Fibroblast of the conjunctiva (primary cell): ENCODE measurements at regions not wholly inside any gene's neighbourhood (a gene's known extent, or its start where the extent isn't known, plus 50 kb on each side); places are given as distances from the start of the nearest gene placed in this dataset.
"Not testable (repeated sequence)": the region's sequence is repeated elsewhere in the genome, so short reads cannot be mapped to it uniquely, and the experiment has no call there.

Experiments
- DNase-seq: peaks from one replicate; pipeline ENCODE4 v3.0.0-alpha.2; 2010; ENCODE audit warnings: low read depth

DNA sequence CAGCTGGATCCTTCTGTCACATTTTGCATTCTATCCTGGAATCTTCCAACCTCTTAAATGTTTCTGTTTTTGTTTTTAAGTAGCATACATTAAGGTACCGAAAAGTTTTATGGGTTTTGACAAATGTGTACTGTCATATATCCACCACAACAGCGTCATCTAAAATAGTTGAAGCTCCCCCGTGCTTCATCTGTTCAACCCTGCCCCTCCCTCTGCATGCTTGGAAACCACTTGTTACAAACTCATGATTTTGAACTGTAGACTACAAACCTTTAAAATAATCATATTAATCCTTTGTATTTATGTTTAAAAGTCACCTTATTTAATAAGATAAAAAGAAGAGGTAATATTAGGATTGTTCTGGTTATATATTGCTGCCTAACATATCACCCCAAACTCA is 182.8 kb upstream of the SMIM30 start:
- no peak for DNase-seq

DNA sequence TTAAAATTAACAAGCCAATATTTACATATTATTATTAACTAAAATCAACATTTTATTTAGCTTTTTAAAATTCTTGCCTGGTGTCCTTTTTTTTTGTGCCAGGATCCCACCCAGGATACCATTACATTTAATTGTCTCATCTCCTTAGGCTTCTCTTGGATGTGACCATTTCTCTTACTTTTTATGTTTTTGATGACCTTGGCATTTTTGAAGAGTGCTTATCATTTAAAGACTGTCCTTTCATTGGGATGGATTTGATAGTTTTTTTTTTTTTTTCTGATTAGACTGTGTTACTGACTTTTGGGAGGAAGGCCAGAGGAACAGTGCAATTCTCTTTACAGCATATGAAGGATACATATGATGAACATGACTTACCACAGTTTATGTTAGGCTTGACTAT is 181.4 kb upstream of the SMIM30 start:
- DNase-seq = no peak

DNA sequence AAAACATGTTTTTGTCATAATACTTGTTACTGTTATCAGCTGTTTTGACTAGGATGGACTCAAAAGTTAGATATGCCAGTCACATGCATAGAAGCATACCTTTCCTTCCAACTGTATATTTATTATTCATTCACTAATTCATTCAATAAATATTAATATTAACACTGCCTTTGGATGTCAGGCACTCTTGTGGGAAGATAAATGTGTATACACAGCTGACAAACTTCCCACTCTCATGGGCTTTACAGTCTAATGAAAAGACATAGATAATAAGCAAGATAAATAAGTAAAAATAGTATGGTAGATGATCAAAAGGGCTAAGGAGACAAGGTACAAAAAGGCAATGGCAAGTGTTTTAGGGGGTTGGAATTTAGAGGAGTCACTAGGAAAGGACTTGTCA is 180.1 kb upstream of the SMIM30 start:
- no peak for DNase-seq

DNA sequence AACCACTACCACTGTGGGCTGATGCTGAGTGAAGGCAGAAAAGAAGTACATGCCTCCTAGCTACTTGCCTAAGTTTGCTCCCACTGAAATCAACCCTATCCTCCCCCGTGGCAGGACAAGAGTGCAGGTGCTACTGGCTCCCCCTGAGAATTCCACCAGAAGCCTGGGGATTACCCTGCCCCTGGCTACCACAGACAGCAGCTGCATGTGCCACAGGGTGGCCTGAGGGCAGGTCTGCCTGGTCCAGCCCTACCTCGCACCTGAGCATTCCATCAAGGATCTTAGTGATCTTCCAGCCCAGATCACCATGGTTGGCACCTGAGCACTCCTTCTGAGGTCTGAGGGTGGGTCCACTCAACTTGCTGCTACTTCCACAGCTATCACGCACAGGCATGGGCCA is 176.4 kb upstream of the SMIM30 start:
- no peak for DNase-seq

DNA sequence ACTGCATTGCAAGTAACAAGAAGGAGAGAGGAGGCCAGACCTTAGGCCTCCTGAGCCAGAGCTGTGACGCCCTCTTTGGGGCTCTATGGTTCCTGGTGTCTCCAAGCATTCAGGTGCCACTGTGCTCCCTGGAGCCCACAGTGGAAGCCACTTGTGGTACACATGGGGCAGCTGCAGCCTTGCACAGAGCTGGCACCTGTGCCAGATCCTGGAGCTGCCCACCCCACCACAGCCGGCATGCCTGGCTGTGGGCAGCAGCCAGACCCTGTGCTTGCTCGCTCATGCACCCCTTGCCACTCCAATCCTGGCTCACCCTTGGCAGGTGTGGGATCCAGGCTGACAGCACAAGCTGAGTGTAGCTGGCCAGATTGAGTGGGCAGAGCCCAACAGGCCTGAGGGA is 173.8 kb upstream of the SMIM30 start:
- DNase-seq = no peak

DNA sequence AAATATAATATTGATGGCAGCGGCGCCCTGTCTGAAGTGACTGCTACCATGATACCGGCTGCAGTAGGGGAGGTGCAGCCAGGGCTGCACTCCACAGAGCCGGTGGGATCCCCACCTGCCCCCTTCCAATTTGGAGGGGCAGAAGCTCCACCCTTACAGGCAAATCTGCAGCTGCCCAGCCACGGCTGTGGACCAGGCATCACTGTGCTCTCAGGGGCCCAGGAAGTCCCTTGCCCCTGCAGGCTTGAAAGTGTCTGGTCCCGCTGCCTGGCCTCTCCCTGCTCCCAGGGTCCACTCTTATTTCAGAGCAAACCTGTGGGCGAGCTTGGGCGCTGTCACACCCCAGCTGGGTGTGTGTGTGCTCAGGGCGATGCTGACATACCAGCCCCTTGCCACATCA is 172.7 kb upstream of the SMIM30 start:
- DNase-seq = no peak

DNA sequence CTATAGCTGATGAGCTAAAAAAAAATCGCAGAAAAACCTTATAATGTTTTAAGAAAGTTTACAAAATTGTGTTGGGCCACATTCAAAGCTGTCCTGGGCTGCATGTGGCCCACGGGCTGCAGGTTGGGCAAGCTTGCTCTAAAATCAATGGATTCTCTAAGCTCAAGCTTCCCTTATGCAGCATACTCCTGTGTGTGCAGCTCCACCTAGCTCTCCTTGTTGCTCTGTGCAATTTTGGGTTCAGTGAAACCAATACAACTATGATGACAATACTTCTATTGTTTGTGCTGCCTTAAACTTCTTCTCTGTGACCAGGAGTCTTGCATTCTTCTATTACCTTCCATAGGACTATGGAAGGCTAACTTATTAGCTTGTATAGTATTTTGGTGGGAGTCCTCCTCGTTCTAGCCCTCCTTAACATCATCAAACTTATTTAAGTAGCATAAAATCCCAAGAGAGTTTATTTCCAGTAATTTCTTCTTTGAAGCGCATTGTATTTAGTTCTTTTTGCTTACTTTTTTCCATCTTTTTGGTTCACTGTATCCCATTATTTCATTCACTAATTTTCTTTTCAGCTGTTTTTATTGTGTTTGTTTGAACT is 170.9 kb upstream of the SMIM30 start:
- DNase-seq = peak; percentile 22

DNA sequence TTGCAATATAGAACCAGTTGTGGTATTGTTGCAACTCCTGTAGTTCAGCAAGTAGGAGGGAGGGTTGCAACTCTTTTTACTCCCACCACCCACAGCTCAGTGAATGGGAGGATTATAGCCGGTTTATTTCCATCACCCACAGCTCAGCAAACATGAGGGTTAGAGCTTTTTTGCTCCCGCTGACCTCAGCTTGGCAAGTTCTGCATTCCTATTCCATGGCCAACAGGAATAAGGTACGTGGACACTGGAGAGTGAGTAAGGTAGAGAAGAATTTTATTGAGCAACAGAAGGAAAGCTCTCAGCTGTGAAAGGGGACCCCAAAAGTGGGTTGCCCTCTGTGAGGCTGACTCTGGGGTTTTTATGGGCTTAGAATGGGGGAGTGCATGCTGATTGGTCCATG is 167.1 kb upstream of the SMIM30 start:
- DNase-seq = no peak

DNA sequence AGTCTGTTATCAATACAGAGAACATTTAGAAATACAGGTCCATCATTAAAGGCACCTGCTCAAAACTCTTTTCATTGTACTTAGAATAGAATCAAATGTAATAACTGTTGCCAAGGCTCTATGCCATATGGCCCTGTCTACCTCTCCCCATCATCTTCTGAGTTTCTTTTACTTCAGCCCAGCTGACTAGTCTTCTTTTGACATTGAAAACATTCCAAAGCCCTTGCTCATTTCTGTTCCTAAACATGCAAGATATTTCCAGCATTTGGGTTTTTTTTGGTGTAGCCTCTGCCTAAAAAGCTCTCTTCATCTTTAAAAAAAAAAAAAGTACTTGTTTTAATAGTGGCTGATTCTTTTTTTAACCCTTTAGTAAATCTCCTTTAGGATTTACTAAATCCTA is 165.5 kb upstream of the SMIM30 start:
- DNase-seq = no peak

DNA sequence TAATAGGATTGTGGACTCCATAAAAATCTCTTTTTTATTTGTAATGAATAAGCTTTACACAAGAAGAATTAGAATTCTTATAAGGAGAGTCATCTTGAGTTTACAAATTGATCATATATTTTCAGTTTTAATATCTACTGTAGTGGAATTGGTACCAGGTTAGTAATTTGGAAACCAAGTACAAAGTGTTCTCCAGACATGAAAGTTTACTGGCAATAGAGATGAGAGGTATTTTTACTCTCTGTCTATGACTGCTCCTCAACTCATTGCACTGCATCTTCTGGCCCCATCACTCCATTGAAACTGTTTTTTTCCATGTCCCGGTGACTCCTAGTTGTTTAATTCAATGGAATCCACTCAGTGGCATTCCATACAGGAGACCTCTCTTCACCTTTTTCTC is 164.5 kb upstream of the SMIM30 start:
- DNase-seq = no peak

DNA sequence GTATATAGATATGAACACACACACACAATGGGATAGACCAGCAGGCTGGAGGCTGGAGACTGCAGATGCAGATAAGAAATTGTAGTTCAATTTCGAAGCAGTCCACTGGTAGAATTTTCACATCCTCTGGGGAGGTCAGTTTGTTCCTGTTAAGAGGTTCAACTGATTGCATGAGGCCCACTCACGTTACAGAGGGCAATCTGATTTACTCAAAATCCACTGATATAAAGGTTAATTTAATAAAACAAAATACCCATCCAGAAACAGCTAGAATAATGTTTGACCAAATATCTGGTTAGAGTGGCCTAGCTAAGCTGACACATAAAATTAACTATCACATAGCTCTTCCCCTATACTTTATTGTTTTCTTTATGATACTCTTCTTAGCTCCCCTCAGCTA is 162.9 kb upstream of the SMIM30 start:
- no peak for DNase-seq

DNA sequence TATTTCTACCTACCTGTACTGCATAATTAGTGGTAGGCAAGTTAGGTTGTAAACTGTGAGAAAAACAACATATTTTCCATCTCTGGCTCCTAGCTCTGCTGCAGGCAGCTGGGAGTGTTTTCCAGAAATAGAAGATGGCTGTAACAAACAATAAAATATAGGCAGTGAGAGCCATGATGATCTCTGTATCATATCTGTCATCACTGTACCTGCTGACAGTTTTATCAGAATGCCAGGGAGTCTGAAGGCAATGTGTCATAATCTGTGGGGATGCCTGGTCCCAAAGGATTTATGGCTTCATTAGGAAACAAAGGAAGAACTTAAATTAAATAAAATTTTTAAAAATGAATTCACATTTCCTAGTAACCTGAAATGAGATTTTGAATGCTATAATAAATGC is 160.9 kb upstream of the SMIM30 start:
- DNase-seq = no peak

DNA sequence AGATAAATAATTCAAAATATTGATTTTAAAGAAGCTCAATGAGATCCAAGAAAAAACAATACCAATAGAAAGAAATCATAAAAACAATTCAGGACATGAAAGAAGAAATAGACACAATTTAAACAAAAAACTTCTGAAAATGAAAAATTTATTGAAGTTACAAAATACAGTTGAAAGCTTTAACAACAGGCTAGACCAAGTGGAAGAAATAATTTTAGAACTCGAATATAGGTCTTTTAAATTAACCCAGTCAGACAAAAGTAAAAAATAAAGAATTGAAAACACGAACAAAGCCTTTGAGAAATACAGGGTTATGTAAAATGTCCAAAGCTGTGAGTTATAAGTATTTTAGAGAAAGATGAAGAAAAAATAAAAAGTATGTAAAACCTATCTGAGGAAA is 152.4 kb upstream of the SMIM30 start:
- DNase-seq = no peak

DNA sequence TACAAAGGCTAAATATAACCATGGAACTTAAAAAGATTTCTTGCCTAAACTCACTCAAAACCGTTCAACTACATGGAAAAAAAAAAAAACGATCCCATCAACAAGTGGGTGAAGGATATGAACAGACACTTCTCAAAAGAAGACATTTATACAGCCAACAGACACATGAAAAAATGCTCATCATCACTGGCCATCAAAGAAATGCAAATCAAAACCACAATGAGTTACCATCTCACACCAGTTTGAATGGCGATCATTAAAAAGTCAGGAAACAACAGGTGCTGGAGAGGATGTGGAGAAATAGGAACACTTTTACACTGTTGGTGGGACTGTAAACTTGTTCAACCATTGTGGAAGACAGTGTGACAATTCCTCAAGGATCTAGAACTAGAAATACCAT is 151.2 kb upstream of the SMIM30 start:
- not testable (repeated sequence) for DNase-seq

DNA sequence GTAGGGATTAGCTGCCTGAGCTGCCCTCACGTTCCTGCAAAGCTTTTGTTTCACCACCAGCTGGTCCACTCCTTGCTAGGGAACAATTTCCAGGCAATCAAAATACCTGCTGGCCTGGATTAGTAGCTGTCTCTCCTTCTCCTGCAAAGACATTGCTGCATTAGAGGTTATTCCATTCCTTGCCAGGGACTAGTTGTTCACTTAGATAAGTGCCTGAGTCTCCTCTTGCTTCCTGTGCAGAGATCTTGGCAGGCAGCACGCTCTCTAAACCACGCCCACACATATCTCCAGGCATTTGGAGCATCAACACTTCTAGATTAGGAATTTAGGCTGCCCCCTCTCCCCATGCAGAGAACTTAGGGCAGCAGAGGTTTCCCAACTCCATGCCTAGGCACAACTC is 150.4 kb upstream of the SMIM30 start:
- DNase-seq = no peak

DNA sequence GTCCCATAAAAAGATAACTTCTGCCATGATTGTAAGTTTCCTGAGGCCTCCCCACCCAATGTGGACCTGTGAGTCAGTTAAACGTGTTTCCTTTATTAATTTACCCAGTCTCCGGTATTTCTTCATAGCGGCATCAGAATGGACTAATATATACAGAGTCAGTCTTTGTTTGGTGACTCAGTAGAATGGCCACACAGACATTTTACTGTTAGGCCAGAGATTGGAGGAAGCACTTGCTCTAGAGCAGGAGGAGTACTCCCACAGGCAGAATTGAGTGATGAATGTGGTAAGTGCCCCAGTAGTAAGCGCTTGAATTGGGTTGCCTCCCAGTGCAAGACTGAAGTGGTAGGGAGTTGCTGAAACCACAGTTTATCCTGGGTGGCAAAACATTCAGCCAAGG is 149.5 kb upstream of the SMIM30 start:
- no peak for DNase-seq

DNA sequence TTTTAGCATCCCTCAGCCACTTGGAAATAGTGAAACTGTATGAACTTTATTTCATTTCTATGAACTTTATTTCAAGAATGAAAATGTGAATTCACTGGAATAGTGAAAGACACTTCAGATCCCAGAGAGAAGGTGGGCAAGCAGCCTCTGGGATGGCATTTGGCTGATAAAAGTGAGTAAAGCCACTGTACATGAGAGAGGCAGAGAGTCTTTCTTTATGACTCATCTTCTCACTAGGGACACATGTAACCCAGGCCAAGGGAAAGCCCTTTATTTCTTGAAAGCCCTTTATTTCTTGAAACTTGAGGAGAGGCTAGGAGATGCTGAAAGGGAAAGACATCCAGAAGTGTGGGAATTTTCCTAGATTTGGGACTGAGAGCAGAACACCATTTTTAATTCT is 148.9 kb upstream of the SMIM30 start:
- no peak for DNase-seq

DNA sequence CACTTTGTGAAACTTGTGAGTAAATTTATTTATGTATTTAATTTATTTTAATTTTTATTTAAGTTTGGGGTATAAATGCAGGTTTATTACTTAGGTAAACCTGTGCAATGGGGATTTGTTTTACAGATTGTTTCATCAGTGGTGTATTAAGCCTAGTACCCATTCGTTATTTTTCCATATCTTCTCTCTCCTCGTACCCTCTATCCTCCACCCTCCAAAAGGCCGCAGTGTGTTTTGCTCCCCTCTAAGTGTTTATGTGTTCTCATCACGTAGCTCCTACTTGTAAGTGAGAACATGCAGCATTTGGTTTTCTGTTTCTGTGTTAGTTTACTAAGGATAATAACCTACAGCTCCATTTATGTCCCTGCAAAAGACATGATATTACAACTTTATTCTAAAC is 145.4 kb upstream of the SMIM30 start:
- DNase-seq = no peak

DNA sequence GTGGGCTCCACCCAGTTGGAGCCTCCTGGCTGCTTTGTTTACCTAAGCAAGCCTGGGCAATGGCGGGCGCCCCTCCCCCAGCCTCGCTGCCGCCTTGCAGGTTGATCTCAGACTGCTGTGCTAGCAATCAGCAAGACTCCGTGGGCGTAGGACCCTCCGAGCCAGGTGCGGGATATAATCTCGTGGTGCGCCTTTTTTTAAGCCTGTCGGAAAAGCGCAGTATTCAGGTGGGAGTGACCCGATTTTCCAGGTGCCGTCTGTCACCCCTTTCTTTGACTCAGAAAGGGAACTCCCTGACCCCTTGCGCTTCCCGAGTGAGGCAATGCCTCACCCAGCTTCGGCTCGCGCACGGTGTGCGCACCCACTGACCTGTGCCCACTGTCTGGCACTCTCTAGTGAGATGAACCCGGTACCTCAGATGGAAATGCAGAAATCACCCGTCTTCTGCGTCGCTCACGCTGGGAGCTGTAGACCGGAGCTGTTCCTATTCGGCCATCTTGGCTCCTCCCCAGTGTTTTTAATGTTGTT is 144.9 kb upstream of the SMIM30 start:
- DNase-seq = not testable (repeated sequence)

DNA sequence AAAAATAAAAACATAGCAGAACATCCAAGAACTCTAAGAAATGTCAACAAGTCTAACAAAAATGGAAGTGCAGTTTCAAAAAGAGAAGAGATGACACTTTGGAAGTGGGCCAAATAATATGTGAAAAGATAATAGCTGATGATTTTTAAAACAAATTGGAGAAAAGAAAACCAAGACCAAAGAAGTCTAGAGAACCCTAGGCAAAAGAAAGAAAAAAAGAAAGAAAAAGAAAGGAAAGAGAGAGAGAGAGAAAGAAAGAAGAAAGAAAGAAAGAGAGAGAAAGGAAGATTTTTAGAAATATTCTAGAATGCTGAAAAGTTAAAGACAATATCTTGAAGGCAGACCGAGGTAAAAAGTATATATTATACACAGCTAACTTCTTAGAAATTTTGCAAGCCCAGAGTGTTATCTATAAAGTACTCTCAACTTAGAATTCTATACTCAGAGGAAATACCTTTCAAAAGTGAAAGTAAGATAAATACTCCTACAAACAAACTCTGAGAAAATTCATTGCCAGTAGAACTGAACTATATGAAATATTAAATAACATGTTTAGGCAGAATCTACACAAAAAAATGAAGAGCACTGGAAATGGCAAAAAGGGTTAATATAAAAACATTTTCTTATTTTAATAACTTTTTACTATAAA is 138.7 kb upstream of the SMIM30 start:
- DNase-seq = no peak

DNA sequence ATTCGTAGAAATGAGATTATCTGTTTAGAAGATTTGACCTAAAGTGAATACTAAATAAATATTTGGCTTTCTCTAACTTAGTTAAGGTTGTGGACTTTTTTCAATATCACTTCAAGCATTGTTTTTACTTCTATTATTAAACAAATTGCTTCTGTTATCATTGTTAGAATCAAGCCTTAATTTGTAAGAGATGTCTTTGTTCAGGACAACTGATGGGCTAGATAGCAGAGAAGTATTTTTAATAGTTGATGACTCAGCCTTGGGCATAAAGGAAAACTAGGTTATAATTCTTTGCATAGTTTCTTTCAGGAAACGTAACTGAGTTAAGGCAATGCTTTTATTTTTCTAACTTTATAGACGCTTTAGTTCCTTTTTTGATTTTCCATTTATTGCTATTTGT is 128.8 kb upstream of the SMIM30 start:
- DNase-seq = no peak

DNA sequence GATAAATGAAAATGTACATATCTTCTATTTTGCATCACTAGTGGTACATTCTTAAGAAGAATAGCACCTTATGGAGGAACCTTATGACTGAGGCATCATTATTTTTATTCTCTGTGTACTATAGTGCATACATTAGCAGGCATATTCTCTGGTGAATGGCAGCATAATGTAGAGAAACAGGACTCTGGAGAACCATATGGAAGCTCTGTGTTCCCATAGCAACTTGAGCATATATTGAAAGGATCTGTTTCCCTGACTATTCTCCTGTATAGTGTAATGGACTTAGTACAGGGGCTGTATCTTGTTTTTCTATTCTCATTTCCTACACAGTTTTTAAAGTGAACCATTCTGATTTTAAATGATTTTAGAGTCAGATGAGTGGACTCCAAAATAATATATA is 128.4 kb upstream of the SMIM30 start:
- DNase-seq = no peak

DNA sequence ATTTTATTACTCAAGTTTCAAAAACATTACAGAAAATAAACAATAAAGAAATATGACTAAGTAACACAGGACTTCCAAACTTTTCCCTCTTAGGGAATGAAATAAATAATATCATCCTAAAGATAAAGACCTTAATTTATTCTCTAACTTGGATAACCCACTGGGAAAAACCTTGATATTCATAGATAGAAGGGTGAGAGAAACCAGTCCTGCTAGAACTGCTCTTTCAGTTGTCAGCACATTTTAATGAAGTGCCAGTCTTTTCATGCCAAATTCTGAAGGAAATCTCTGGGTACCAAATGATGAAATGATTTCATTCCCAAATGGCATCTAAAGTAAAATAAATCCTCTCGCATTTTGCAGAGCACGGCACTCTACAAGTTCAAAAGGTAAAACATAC is 114.5 kb upstream of the SMIM30 start:
- DNase-seq = no peak

DNA sequence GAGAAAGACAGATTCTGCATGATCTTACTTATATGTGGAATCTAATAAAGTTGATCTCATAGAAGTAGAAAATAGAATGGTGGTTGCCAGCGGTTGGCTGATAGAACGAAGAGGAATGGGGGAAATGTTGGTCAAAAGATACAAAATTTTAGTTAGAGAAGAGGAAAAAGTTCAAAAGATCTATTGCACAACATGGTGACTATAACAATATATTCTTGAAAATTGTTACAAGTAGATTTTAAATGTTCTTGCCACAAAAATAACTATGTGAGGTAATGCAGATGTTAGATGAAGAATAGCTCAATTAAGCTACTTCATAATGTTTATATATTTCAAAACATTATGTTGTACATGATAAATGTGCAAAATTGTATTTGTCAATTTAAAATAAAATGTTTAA is 112.3 kb upstream of the SMIM30 start:
- DNase-seq = no peak
